ENCODE measurements at regions not wholly inside any gene's neighbourhood (a gene's known extent, or its start where the extent isn't known, plus 50 kb on each side); places are given as distances from the start of the nearest gene placed in this dataset.

GRCh38 chr4:41844327-41844726 lies 90.9 kb upstream of the TMEM33 start:
- H3K27ac ChIP-seq: no peak overlapping the region
- DNase-seq (ENCODE audit: low spot score): no peak
- ChIA-PET POLR2A (ENCODE audit: low non-redundant PET) (no interaction called here), CTCF (no interaction called here)
- TF ChIP-seq CTCF (conservative IDR thresholded peaks at IDR 0.05; ENCODE audit: low read depth): no peak

GRCh38 chr4:41839916-41840854 lies 91.7 kb upstream of the PHOX2B start:
- no peak overlapping the region for H3K27ac ChIP-seq
- POLR2A ChIA-PET (ENCODE audit: low non-redundant PET): no interaction called here
- no peak for TF ChIP-seq CTCF (conservative IDR thresholded peaks at IDR 0.05; ENCODE audit: low read depth)
- peak; percentile 64 for DNase-seq (ENCODE audit: low spot score)
- CTCF ChIA-PET: interaction anchor here (0.6 kb wide), 1 partner anchor 556 kb away, joined by 4 read pairs; no protein-coding TSS in a partner anchor

GRCh38 chr4:41838590-41838989 lies 90.1 kb upstream of the PHOX2B start:
- no peak for TF ChIP-seq CTCF (conservative IDR thresholded peaks at IDR 0.05; ENCODE audit: low read depth)

GRCh38 chr4:41835321-41835995 lies 86.9 kb upstream of the PHOX2B start:
- TF ChIP-seq CTCF (conservative IDR thresholded peaks at IDR 0.05; ENCODE audit: low read depth): no peak
- DNase-seq (ENCODE audit: low spot score): no peak
- H3K27ac ChIP-seq: no peak overlapping the region
- ChIA-PET CTCF (no interaction called here), POLR2A (ENCODE audit: low non-redundant PET) (no interaction called here)

More at GRCh38 chr4:41838590-41838989, 90.1 kb upstream of the PHOX2B start:
- ChIA-PET CTCF (no interaction called here), POLR2A (ENCODE audit: low non-redundant PET) (no interaction called here)
- H3K27ac ChIP-seq: no peak overlapping the region
- DNase-seq (ENCODE audit: low spot score): no peak

GRCh38 chr4:41832961-41833360 lies 84.4 kb upstream of the PHOX2B start:
- H3K27ac ChIP-seq: no peak overlapping the region

More at GRCh38 chr4:41832961-41833360, 84.4 kb upstream of the PHOX2B start:
- ChIA-PET POLR2A (ENCODE audit: low non-redundant PET) (no interaction called here), CTCF (no interaction called here)
- TF ChIP-seq CTCF (conservative IDR thresholded peaks at IDR 0.05; ENCODE audit: low read depth): no peak
- no peak for DNase-seq (ENCODE audit: low spot score)
